Erythroblast (primary cell): ENCODE measurements at regions not wholly inside any gene's neighbourhood (a gene's known extent, or its start where the extent isn't known, plus 50 kb on each side); places are given as distances from the start of the nearest gene placed in this dataset.

Experiments
- DNase-seq, 2 experiments: peaks; one replicate each; lab custom pipeline; 2025; lab: John Stamatoyannopoulos, UW
- GATA1 ChIP-seq: IDR thresholded peaks from 2 replicates; pipeline ENCODE4 v1.6.1; 2011; ENCODE audit warnings: low read depth, mild to moderate bottlenecking, control low read depth, low read length, moderate library complexity
- POLR2A ChIP-seq: IDR thresholded peaks from 2 replicates; pipeline ENCODE4 v1.6.1; 2011; ENCODE audit warnings: mild to moderate bottlenecking, low read length

DNA sequence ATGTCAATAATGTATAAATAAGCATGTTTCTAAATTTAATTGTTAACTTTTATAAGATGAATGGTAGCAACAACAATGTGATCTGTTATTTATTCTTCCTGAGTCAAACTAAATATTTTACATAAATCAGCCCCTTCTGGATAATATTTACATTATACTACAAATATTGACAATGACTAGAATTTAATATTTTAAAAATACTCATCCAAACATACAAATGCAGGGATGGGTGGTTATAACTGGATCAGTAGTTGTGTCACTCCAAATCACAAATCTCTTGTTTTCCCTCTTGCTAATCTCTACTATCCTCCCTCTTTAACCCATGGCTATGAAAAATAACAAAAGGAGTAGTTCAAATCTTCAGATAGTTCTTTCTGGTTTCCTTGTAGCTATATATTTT is 407.0 kb downstream of the HTR7 start:
- TF ChIP-seq POLR2A (no peak), GATA1 (no peak)
- DNase-seq, result no peak

DNA sequence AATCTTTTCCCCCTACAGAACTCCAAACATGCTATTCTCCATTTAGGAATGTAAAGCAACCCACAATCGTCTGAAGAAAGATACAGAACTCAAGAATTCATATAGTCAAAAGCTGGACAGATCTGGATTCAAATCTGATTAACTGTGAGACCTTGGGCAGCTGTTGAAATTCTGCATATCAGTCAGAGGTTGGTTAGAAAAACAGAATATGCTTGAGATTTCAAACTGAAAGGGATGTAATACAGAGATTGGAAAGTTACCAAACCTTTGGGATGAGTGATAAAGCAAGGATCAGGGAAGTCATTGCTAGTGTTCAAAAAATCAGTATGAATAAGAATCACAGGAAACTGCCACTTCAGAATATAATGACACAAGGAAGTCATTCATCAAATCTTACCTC is 406.6 kb downstream of the HTR7 start:
- TF ChIP-seq GATA1 (no peak), POLR2A (no peak)
- no peak for DNase-seq

DNA sequence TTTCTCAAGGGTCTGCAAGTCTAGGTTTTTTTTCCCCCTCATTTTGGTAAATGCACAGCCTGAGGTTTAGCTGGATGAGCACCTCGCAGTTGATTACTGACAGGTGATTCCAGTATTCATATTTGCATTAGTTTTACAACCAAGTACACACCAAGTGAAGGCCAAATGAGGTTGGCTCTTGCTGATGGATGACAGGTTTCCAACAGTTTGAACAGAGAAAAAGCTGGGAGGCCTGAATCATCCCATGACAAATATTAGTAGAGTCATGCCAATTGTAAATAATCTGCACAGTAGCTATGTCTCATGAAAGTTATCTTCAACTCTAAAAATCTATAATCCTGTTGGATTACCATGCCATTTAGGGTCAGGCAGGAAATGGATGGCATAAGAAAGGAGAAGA is 399.8 kb downstream of the HTR7 start:
- DNase-seq, result no peak
- no peak for TF ChIP-seq POLR2A
- no peak for TF ChIP-seq GATA1

DNA sequence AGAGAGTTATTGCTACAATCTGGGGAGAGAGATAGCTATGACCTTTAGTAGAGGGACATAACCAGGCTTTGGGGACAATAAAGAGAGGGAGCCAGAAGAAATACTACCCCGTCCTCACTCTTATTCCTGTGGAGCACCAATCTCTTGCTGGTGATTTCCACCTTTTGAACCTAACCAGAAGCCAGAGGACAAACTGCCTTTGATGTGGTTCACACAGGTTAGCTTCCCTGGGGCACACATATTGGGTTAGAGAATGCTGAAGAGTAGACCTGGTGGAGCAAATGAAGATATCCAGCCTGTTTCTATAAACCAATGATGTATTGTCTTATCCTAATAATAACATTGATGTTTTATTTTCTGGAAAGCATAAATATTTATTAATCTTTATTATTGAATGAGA is 399.3 kb downstream of the HTR7 start:
- TF ChIP-seq POLR2A (no peak), GATA1 (no peak)
- no peak for DNase-seq

DNA sequence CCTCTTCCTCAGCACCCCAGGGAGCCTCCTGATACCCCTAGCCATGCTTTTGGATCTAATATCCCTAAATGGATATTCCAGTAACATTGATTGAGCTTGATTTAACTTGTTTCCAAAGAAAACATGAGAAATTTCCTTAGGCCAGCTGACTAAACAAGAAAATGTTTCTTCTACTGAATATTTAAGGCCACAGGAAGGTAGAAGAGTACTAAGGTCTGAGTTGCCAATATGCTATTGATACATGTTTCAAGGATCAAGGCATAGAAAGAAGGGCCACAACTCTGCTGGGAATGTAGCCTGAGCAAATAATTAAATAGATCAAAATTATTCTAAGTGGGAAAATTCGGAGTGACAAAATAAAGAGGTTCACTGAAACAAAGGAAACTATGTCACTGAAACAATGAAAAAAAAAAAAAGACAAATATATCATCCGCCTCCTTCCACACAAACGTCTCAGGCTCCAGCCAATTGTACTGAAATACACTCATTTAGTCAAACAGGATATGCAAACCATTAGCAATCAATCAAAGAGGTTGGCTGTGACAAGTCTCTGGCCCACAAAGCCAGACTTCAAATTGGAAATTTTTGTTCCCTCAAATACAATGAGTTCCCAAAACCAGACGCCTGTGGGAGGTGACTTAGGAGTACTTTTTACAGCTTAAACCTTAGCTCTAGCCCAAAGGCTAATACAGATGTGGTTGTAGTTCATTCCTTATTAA is 396.2 kb downstream of the HTR7 start:
- TF ChIP-seq POLR2A, result no peak
- no peak for TF ChIP-seq GATA1

DNA sequence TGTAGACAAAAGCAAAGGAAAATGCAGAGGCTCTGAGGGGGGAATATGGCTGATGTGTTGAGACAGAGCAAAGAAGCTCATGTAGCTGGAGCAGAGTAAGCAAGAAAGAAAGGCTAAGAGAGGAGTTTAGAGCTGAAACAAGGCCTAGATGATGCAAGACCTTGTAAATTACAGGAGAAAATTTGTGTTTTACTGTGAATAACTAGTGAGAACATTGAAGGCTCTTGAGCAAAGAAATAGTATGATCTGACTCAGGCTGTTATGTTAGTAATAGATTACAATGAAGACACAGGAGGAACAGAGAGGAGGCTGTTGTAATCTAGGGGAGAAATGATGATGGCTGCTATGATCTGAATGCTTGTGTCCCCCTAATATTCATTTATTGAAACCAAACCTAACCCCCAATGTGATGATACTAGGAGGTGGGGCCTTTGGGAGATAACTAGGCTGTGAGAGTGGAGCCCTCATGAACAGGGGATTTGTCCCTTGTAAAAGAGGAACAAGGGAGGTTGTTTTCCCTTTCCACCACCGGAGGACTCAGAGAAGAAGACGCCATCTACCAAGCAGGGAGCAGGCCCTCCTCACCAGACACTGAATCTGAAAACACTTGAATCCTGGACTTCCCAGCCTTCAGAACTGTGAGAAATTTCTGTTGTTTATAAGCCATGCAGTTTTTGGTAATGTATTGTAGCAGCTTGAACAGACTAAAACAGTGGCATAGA is 394.9 kb downstream of the HTR7 start:
- TF ChIP-seq GATA1 (no peak), POLR2A (no peak)
- DNase-seq, result no peak

More for the DNA sequence above, 396.2 kb downstream of the HTR7 start:
- DNase-seq, result no peak

DNA sequence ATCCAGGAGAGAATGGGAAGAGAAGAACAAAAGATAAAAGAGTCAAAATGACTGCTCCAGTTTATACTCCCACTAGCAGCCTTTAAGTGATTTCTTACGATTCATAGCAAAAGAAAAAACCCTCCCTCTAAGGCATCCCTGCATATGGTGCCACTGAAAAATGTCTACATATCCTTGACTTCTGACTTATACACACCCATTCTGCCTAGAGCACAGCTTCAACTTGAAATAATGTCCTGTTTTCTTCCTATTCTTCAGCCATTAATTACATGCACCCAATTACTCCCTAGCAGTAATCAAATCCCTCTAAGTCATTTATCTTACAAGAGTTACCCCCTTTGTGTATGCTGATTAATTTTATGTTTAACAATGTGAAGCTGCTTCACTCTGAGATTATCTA is 393.5 kb downstream of the HTR7 start:
- TF ChIP-seq POLR2A (no peak), GATA1 (no peak)
- DNase-seq, result no peak

DNA sequence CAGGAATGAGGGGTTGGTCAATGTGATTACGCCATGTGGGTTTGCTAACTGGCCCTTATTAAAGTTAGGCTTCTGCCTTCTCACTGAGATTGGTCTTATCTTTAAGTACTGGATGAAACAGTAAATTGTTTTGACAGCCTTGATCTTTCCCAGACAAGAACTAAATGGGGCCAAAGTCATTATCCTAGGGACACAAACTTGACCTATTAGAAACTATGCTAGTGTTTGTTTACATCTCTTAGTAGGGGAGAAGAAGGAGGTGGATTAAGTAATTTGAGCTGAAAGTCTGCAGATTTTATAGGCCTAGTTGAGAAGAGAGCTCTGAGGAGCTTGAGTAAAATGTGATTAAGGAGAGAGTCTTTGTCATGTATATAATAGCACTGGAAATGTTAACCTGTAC is 386.9 kb downstream of the HTR7 start:
- no peak for DNase-seq
- TF ChIP-seq GATA1 (no peak), POLR2A (no peak)

DNA sequence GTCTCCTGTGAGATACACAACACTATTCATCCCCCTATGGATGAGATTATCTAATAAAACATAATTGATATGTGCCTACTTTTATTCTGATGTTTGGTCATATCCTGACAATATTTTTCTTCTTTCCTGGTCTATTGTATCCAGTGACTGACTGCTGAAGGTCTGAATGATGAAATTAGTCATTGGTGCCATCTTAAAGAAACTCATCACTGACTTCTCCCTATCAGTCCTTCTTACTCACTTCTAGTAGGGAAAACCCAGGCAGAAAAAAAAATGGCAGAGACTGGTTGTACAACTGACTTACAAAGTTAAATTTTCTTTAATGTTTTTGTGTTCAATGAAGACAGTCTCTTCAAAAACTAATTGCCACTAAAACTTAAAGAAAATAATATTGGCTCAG is 377.4 kb downstream of the HTR7 start:
- no peak for DNase-seq
- TF ChIP-seq POLR2A (no peak), GATA1 (no peak)

DNA sequence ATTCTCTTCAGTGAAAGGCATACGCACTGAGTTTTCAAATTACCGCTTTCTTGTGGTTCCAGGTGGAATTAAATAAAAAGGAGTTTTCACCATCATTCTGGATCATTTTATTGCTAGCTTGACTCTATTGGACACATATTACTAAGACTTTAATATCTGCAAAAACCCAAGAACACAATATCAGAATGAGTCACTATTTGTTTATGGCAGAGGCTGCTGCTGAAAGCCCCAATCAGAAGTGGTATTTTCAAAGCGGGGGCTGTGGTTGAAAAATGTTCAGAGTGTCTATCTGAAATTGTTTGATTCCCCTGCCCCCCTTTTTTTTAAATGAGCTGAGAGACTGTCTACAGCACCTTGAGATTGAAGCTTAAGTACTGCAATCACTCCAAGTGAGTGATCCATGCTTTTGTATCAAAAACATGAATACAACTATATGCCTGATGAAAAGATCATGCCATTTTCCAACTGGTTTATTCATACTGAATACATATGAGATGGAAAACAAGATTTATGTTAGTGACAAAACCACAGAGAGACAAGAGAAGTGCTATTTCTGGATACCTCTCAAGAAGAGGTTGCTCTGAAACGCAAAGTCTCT is 376.4 kb downstream of the HTR7 start:
- DNase-seq, result no peak
- TF ChIP-seq GATA1 (no peak), POLR2A (no peak)

DNA sequence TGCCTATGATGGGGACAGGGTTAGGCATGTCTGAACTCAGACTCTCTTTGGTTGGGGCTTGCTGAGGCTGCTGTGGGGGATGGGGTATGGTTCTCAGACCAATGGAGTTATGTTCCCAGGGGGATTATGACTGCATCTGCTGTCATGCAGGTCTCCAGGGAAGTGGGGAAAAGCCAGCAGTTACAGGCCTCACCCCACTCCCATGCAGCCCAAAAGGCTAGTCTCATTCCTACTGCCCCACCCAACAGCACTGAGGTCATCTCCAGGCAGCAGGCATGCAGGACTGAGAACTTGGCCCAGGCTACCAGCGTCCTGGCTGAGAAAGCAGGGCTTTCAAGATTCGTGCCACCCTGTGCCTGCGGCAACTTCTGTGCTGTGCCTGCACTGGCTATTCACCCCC is 373.3 kb downstream of the HTR7 start:
- no peak for DNase-seq
- no peak for TF ChIP-seq POLR2A
- no peak for TF ChIP-seq GATA1

DNA sequence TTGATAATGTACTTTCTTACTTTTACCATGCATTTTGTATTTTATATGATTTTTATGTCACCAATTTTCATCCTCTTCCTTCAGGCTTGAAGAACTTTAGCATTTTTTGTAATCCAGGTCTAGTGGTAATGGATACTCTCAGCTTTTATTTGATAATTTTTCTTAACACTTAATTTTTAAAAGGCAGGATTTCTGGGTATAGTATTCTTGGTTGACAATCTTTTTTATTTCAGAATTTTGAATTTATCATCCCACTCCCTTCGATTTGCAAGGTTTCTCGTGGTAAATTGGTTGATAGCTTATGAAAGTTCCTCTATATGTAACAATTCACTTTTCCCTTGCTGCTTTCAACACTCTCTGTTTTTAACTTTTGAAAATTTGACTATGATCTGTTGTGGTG is 363.7 kb downstream of the HTR7 start:
- TF ChIP-seq POLR2A (no peak), GATA1 (no peak)
- no peak for DNase-seq

DNA sequence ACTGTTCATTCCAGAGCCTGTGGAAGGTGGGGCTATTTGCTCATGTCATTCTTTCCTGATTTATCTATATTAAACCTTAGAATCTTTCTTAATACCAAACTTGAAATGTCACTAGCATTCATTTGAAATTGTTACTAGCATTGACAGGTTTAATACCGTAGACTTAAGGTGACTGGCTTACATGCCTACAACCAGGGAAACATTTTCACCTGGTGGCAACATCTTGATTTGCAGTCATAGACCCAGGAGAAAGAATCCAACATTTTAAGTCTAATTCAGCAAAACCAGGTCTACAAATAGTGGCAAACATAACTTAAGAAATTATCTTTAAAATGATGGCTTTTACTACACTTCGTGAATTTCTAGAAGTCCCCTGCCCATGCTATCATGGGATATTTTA is 353.7 kb downstream of the HTR7 start:
- DNase-seq, result no peak
- TF ChIP-seq POLR2A (no peak), GATA1 (no peak)

DNA sequence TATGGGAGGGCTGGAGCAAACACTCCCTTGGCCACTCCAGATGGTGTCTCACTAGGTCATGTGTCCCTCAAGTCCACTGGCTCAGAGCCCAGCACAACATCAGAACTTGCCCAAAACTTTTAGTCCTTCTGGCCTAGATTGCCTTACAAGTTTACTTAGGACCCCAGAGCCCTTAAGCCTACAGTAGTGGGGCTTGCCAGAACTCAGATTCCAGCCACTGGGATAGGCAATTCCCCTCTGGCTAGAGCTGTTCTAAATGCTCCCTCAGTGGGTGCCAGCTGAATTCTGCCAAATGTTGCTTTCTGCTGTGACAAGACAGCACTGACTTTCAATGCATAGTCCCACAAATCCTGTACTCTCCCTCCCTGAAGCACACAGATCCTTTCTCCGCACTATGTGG is 331.1 kb downstream of the HTR7 start:
- TF ChIP-seq POLR2A (no peak), GATA1 (no peak)

More for the DNA sequence above, 331.1 kb downstream of the HTR7 start:
- no peak for DNase-seq
